ENCODE measurements at regions not wholly inside any gene's neighbourhood (a gene's known extent, or its start where the extent isn't known, plus 50 kb on each side); places are given as distances from the start of the nearest gene placed in this dataset.

DNA sequence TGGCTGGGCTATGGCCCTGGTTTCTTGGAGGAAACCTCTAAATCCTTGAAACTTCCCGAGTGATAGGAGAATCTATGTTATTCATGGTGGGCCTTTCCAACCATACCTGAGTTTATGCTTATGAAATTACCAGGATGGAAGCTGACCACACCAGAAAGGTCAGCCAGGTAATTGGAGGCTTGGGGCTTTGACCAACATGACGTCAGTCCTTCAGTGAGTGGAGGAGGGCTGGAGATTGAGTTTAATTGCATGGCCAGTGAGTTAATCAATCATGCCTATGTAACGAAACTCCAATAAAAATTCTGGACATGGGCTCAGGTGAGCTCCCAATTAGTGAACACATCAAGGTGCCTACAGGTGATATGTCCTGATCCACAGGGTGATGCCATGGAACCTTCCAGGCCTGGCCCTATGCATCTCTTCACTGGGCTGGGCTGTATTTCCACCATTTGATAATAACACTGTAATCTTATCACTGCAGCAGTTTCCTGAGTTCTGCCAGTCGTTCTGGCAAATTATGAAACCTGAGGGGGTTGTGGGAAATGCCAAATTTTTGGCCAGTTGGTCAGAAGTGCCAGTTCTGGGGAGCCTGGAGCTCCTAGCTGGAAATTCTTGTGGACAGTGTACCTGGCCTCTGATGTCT, 106.5 kb downstream of the CDH26 start:
- DNase-seq (ENCODE audit: low spot score in 2 of 2), result no peak
- Mint-ChIP-seq H3K4me1 (peaks cover 18% of the 10 kb centered on the region), H3K9me3 (no peaks in the 10 kb centered on the region), H3K27me3 (no peaks in the 10 kb centered on the region), H3K4me3 (no peak overlapping the region), H3K27ac (ENCODE audit: low read depth) (no peak overlapping the region), H3K36me3 (ENCODE audit: insufficient read depth) (peaks cover 4% of the 10 kb centered on the region)
- ATAC-seq (replicated peaks; ENCODE audit: extremely low read depth, poor library complexity, severe bottlenecking), result no peak

DNA sequence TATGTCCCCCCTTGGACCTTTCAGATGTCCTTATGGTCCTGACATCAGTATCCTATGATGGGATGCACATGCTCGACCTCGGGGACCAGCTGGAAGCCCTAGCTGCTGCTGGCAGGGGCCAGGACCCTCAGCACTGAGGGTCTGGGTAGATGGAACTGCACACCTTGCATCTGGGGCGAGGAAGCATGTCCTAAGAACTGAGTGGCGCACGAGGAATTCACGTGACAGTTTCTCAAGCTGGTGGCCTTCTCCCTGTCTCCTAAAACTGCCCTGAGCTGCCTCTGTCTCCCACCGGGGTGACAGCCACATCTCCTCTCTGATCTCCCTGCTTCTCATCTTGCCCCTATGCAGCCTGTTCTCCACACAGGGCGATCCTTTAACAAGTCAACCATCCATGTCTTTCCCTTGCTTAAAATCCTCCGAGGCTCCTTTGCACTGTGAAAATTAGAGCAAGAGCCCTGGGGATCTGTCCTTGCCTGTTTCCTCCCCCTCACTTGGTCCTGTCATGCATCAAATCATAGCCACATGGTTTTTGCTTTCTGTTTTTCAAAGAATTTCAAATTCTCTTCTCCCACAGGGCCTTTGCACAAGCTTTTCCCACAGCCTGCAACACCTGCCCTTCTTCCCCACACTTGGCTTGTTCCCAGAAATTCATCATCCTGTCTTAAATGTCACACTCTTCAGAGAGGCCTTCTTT, 107.7 kb downstream of the CDH26 start:
- ATAC-seq (replicated peaks; ENCODE audit: extremely low read depth, poor library complexity, severe bottlenecking) (no peak), DNase-seq (ENCODE audit: low spot score in 2 of 2) (no peak)
- Mint-ChIP-seq H3K27me3 (no peaks in the 10 kb centered on the region), H3K36me3 (ENCODE audit: insufficient read depth) (peaks cover 3% of the 10 kb centered on the region), H3K27ac (ENCODE audit: low read depth) (no peak overlapping the region), H3K9me3 (no peaks in the 10 kb centered on the region), H3K4me3 (no peak overlapping the region), H3K4me1 (peaks cover 18% of the 10 kb centered on the region)

GRCh38 chr20:60066438-60066823, 108.2 kb downstream of the CDH26 start:
- ATAC-seq (replicated peaks; ENCODE audit: extremely low read depth, poor library complexity, severe bottlenecking) (no peak), DNase-seq (ENCODE audit: low spot score in 2 of 2) (no peak)
- H3K4me1 Mint-ChIP-seq, result peaks cover 18% of the 10 kb centered on the region
- no peak overlapping the region for H3K4me3 Mint-ChIP-seq
- H3K27me3 Mint-ChIP-seq, result no peaks in the 10 kb centered on the region
- H3K9me3 Mint-ChIP-seq, result no peaks in the 10 kb centered on the region
- peaks cover 3% of the 10 kb centered on the region for H3K36me3 Mint-ChIP-seq (ENCODE audit: insufficient read depth)
- H3K27ac Mint-ChIP-seq (ENCODE audit: low read depth), result no peak overlapping the region

DNA sequence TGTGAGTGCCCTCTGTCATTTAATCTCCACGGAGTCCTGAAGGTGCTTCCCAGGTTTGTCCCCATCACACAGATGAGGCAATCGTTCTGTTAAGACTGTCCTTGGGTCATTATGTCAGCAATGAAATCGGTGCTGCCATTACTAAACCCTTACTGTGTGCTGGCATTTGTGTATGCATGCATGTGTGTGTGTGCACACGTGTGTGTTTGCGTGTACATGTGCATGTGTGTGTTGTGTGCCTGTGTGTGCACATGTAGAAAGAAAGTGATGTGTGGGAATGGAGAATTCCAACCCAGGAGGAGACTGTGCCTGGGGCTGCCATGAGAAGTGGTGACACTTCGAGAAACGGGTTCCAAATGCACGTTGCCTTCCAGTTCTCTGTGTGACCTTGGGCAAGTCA, 110.3 kb downstream of the CDH26 start:
- H3K27ac Mint-ChIP-seq (ENCODE audit: low read depth), result no peak overlapping the region
- ATAC-seq (replicated peaks; ENCODE audit: extremely low read depth, poor library complexity, severe bottlenecking) (no peak), DNase-seq (ENCODE audit: low spot score in 2 of 2) (no peak)
- no peaks in the 10 kb centered on the region for H3K9me3 Mint-ChIP-seq
- peaks cover 10% of the 10 kb centered on the region for H3K4me1 Mint-ChIP-seq
- no peak overlapping the region for H3K4me3 Mint-ChIP-seq
- H3K27me3 Mint-ChIP-seq, result no peaks in the 10 kb centered on the region
- peaks cover 3% of the 10 kb centered on the region for H3K36me3 Mint-ChIP-seq (ENCODE audit: insufficient read depth)

GRCh38 chr20:60069656-60070055, 111.4 kb downstream of the CDH26 start:
- no peak overlapping the region for H3K4me3 Mint-ChIP-seq
- DNase-seq (ENCODE audit: low spot score in 2 of 2), result no peak
- ATAC-seq (replicated peaks; ENCODE audit: extremely low read depth, poor library complexity, severe bottlenecking), result no peak

GRCh38 chr20:60070791-60071190, 112.6 kb downstream of the CDH26 start:
- H3K4me1 Mint-ChIP-seq, result peaks cover 9% of the 10 kb centered on the region
- no peak overlapping the region for H3K27ac Mint-ChIP-seq (ENCODE audit: low read depth)
- no peak overlapping the region for H3K4me3 Mint-ChIP-seq
- no peak for DNase-seq (ENCODE audit: low spot score in 2 of 2)
- no peaks in the 10 kb centered on the region for H3K9me3 Mint-ChIP-seq
- no peak for ATAC-seq (replicated peaks; ENCODE audit: extremely low read depth, poor library complexity, severe bottlenecking)
- H3K36me3 Mint-ChIP-seq (ENCODE audit: insufficient read depth), result peaks cover 3% of the 10 kb centered on the region
- no peaks in the 10 kb centered on the region for H3K27me3 Mint-ChIP-seq

More at GRCh38 chr20:60069656-60070055, 111.4 kb downstream of the CDH26 start:
- no peak overlapping the region for H3K27ac Mint-ChIP-seq (ENCODE audit: low read depth)
- H3K27me3 Mint-ChIP-seq, result no peaks in the 10 kb centered on the region
- peaks cover 4% of the 10 kb centered on the region for H3K4me1 Mint-ChIP-seq
- no peaks in the 10 kb centered on the region for H3K9me3 Mint-ChIP-seq
- H3K36me3 Mint-ChIP-seq (ENCODE audit: insufficient read depth), result peaks cover 3% of the 10 kb centered on the region

DNA sequence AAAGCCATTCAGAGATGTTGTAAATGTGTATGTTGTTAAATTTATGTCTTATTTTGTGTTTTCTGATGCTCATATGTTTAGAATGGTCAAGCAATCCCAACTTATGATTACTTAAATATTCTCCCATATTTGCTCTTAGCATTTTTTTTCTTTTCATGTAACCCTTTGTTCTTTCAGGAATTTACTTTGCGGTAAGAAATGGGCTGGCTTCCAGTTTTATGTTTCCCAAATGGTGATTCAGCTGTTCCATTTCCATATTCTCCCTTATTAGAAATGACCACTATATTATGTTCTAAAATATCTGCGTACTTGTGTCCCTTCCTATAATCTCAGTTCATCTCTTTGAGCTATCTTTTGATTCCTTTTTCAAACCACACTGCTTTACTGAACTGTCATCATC, 113.7 kb downstream of the CDH26 start:
- H3K9me3 Mint-ChIP-seq, result no peaks in the 10 kb centered on the region
- H3K36me3 Mint-ChIP-seq (ENCODE audit: insufficient read depth), result peaks cover 3% of the 10 kb centered on the region
- no peak overlapping the region for H3K27ac Mint-ChIP-seq (ENCODE audit: low read depth)
- no peak for ATAC-seq (replicated peaks; ENCODE audit: extremely low read depth, poor library complexity, severe bottlenecking)
- no peak overlapping the region for H3K4me3 Mint-ChIP-seq
- peaks cover 10% of the 10 kb centered on the region for H3K4me1 Mint-ChIP-seq
- no peaks in the 10 kb centered on the region for H3K27me3 Mint-ChIP-seq
- no peak for DNase-seq (ENCODE audit: low spot score in 2 of 2)

- ATAC-seq (replicated peaks; ENCODE audit: extremely low read depth, poor library complexity, severe bottlenecking), result no peak
- peaks cover 3% of the 10 kb centered on the region for H3K36me3 Mint-ChIP-seq (ENCODE audit: insufficient read depth)
These were observed 114.9 kb downstream of the CDH26 start for GRCh38 chr20:60073086-60073485.

DNA sequence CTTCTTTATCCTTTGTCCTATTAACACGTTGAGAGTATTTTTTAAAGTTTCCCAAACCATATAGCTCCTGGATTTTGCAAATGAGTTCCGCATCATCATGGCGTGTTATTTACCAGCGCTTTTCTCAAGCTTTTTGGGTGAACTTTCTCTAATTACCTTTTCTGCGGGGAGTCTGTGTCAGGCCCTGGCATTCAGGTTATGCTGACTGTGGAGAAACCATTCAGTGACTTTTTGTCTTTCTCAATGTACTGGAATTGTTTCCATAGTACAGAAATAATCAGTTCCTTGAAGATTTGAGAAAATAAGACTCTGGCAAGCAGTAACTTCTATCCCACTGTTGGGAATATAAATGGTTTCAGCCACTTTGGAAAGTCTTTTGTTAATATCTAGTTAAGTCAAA, 115.3 kb downstream of the CDH26 start:
- no peak overlapping the region for H3K27ac Mint-ChIP-seq (ENCODE audit: low read depth)
- no peak for DNase-seq (ENCODE audit: low spot score in 2 of 2)
- H3K9me3 Mint-ChIP-seq, result no peaks in the 10 kb centered on the region
- ATAC-seq (replicated peaks; ENCODE audit: extremely low read depth, poor library complexity, severe bottlenecking), result no peak
- no peaks in the 10 kb centered on the region for H3K27me3 Mint-ChIP-seq
- H3K36me3 Mint-ChIP-seq (ENCODE audit: insufficient read depth), result peaks cover under 1% of the 10 kb centered on the region
- H3K4me1 Mint-ChIP-seq, result peaks cover 10% of the 10 kb centered on the region
- H3K4me3 Mint-ChIP-seq, result no peak overlapping the region

More at GRCh38 chr20:60073086-60073485, 114.9 kb downstream of the CDH26 start:
- no peak overlapping the region for H3K4me3 Mint-ChIP-seq
- no peak overlapping the region for H3K27ac Mint-ChIP-seq (ENCODE audit: low read depth)
- peaks cover 10% of the 10 kb centered on the region for H3K4me1 Mint-ChIP-seq
- H3K9me3 Mint-ChIP-seq, result no peaks in the 10 kb centered on the region
- H3K27me3 Mint-ChIP-seq, result no peaks in the 10 kb centered on the region
- DNase-seq (ENCODE audit: low spot score in 2 of 2), result no peak

- no peaks in the 10 kb centered on the region for H3K9me3 Mint-ChIP-seq
- H3K4me3 Mint-ChIP-seq, result no peak overlapping the region
- no peak overlapping the region for H3K27ac Mint-ChIP-seq (ENCODE audit: low read depth)
- ATAC-seq (replicated peaks; ENCODE audit: extremely low read depth, poor library complexity, severe bottlenecking) (no peak), DNase-seq (ENCODE audit: low spot score in 2 of 2) (no peak)
- no peaks in the 10 kb centered on the region for H3K27me3 Mint-ChIP-seq
- H3K36me3 Mint-ChIP-seq (ENCODE audit: insufficient read depth), result no peaks in the 10 kb centered on the region
- peaks cover 10% of the 10 kb centered on the region for H3K4me1 Mint-ChIP-seq
These were observed 116.1 kb downstream of the CDH26 start for GRCh38 chr20:60074276-60074675.

- no peak for DNase-seq (ENCODE audit: low spot score in 2 of 2)
- H3K27ac Mint-ChIP-seq (ENCODE audit: low read depth), result no peak overlapping the region
These were observed 120.4 kb downstream of the CDH26 start for GRCh38 chr20:60078351-60079250.

DNA sequence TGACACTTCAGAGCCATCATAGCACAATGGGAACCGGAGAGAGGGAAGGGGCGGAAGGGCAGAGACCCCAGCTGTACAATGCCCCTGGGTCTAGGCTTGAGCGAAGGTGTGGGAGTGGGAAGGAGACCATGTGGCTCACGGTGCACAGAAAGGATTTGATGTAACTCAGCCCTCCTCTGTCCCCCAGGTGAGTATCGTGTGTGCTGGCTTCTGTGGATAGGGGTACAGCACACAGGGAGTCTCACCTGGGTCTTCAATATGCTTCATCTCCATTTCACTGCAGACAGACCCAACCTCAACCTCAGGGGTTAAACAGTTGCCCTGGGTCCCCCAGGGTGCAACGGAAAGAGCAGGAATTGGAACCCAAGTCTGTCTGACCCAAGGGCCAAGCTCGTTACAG, 122.2 kb downstream of the CDH26 start:
- Mint-ChIP-seq H3K4me1 (peaks cover 5% of the 10 kb centered on the region), H3K9me3 (no peaks in the 10 kb centered on the region), H3K27ac (ENCODE audit: low read depth) (no peak overlapping the region), H3K36me3 (ENCODE audit: insufficient read depth) (no peaks in the 10 kb centered on the region), H3K4me3 (no peak overlapping the region), H3K27me3 (no peaks in the 10 kb centered on the region)
- DNase-seq (ENCODE audit: low spot score in 2 of 2) (no peak), ATAC-seq (replicated peaks; ENCODE audit: extremely low read depth, poor library complexity, severe bottlenecking) (no peak)

More at GRCh38 chr20:60078351-60079250, 120.4 kb downstream of the CDH26 start:
- Mint-ChIP-seq H3K36me3 (ENCODE audit: insufficient read depth) (no peaks in the 10 kb centered on the region), H3K27me3 (no peaks in the 10 kb centered on the region), H3K4me1 (peaks cover 10% of the 10 kb centered on the region), H3K4me3 (no peak overlapping the region), H3K9me3 (no peaks in the 10 kb centered on the region)
- ATAC-seq (replicated peaks; ENCODE audit: extremely low read depth, poor library complexity, severe bottlenecking), result no peak
